GM18505 (cell line): ENCODE measurements at regions not wholly inside any gene's neighbourhood (a gene's known extent, or its start where the extent isn't known, plus 50 kb on each side); places are given as distances from the start of the nearest gene placed in this dataset.

Source experiments
- ATAC-seq: cut with Tn5 transposase; IDR thresholded peaks from one replicate; pipeline ENCODE4 v1.9.1; 2021; ENCODE audit not compliant: unreplicated experiment
- POLR2A ChIP-seq: IDR thresholded peaks from 4 replicates; pipeline ENCODE4 v1.6.1; 2011; ENCODE audit warnings: borderline replicate concordance; ENCODE audit not compliant: insufficient read depth, insufficient read length; ENCODE audit errors: extremely low read depth

- TF ChIP-seq POLR2A, result no peak
- ATAC-seq, result no peak
Measured at GRCh38 chr21:29465546-29465945, 166.8 kb downstream of the BACH1 start.

DNA sequence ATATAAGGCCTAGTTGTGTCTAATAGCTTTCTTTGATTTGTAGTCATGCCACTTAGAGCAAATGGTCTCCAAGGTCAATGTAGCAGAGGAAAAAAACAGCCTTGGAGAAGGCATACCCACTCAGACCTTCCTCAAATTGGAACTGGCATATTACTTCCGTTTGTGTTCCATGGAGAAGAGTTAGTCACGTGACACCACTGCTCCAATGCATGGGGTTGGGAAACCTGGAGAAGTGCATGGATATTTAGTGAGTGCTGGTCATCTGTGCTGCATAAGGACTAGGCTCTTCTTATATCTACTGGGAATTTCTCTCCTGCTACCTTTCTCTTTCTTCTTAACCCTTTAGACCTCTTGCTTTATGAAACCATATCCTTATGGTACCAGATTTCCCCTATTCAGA, 167.8 kb downstream of the BACH1 start:
- ATAC-seq, result no peak
- no peak for TF ChIP-seq POLR2A

- TF ChIP-seq POLR2A, result no peak
- ATAC-seq, result no peak
Measured at GRCh38 chr21:29470397-29470796, 171.7 kb downstream of the BACH1 start.

DNA sequence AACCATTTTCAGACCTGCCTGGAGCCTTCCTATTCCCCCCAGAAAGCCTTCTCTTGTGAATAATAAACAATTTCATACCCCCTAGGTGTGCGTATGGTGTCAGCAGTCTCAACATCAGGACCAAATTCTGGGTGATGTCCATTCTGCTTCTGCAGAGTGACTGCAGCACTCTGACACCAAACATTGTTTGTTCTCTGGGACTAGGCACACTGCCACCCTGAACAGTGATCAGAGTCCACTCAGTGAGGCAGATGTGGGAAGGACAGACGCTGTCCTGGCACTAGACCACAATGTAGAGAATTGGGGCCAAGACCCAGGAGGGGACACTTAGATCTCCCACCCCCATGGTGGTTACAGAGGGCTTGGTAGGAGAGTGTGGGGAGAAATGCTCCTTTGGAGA, 175.1 kb downstream of the BACH1 start:
- TF ChIP-seq POLR2A, result no peak
- ATAC-seq, result no peak

- no peak for TF ChIP-seq POLR2A
- ATAC-seq, result no peak
Measured at GRCh38 chr21:29475329-29475728, 176.6 kb downstream of the BACH1 start.

- ATAC-seq, result no peak
- no peak for TF ChIP-seq POLR2A
Measured at GRCh38 chr21:29477347-29477746, 178.6 kb downstream of the BACH1 start.

GRCh38 chr21:29477941-29478340, 179.2 kb downstream of the BACH1 start:
- no peak for TF ChIP-seq POLR2A
- no peak for ATAC-seq

DNA sequence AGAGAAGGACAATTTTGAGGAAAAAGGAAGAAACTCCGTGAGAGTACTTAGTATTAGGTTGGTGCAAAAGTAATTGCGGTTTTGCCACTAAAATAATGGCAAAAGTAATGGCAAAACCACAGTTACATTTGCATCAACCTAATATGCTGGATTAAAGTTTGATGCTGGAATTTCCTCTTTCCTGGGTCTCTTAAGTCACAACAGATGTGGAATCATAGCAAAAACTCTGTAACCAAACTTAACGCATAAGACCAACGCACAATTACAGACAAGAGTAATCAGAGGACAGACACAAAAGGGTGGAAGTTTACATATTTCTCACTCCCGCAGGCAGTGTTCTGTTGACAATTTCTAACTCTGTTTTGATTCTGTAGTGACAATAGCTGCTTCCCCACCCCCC, 182.4 kb downstream of the BACH1 start:
- ATAC-seq, result no peak
- no peak for TF ChIP-seq POLR2A

DNA sequence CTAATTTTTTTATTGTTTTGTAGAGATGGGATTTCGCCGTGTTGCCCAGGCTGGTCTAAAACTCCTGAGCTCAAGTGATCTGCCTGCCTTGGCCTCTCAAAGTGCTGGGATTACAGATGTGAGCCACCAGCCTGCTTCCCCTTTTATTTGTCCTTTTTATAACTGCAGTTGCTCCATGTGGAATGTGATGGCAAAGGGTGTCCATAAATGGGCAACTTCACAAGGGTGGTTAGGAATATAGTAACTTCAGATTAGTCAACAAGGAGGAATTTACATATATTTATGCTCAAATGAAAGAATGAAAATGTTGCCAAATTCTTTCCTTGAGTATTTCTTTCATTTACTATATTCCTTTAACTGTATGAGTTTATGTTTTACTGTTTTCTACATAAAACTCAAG, 182.9 kb downstream of the BACH1 start:
- no peak for TF ChIP-seq POLR2A
- ATAC-seq, result no peak

DNA sequence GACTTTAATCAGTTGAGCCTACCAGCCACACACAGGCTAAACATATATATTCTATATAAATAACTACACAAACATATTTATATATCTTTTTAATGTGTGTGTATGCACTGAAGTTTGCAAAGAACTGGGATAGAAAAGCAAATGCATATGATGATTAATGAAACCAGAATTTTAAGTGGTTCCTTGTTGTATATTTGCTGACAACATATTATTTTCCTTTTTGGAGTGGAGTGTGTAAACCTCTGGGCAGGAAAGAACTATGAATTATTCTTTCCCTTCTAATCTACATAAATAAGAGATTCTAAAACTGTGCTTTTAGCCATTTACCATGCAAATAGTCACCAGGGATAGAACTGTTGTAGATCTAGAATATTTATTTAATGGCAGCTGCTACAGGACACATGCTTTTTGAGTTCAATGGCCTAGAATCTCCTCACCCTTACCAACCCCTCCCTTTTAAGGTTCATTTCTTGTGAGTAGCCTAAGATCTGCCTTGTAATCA, 187.6 kb downstream of the BACH1 start:
- no peak for TF ChIP-seq POLR2A
- no peak for ATAC-seq
